ENCODE measurements at regions not wholly inside any gene's neighbourhood (a gene's known extent, or its start where the extent isn't known, plus 50 kb on each side); places are given as distances from the start of the nearest gene placed in this dataset.

DNA sequence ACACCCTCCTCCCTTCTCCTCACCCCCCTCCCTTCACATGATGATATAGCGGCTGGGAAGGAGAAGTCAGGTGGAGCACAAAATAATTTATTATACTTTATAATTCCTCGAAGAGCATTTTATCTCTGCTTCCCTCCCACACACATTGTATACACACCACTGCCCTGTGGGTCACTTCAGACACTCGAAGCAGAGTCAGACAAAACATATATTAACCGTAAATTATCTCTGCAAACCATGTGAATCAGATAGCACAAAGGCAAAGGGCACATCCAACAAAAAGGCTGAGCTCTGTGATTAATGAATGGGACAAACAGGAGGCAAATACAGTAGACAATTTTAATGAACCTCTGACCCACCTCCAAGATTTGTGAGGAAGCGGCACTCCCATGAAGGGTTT, 450.7 kb downstream of the GALC start:
- H3K4me3 ChIP-seq (ENCODE audit: low read length), result no peak overlapping the region
- no peaks in the 10 kb centered on the region for H3K36me3 ChIP-seq (ENCODE audit: insufficient read depth, low read length)
- H3K27ac ChIP-seq (ENCODE audit: low read length), result no peak overlapping the region
- no peaks in the 10 kb centered on the region for H3K27me3 ChIP-seq (ENCODE audit: insufficient read depth, low read depth, low read length)
- no peak overlapping the region for H3K9ac ChIP-seq (ENCODE audit: low read length)
- no peak overlapping the region for H2AFZ ChIP-seq (ENCODE audit: low read depth, low read length)
- no peak overlapping the region for H3K4me2 ChIP-seq (ENCODE audit: low read length)
- H3K9me2 ChIP-seq (ENCODE audit: insufficient read depth, low read length), result no peaks in the 10 kb centered on the region
- no peaks in the 10 kb centered on the region for H3F3A ChIP-seq (ENCODE audit: insufficient read depth, low read length, poor library complexity, severe bottlenecking)
- TF ChIP-seq RAD21 (conservative IDR thresholded peaks at IDR 0.05), result no peak
- TF ChIP-seq POLR2AphosphoS5 (IDR thresholded peaks at IDR 0.05), result no peak
- TF ChIP-seq EP300 (conservative IDR thresholded peaks at IDR 0.05; ENCODE audit: poor library complexity, severe bottlenecking), result no peak
- TF ChIP-seq SMC3 (conservative IDR thresholded peaks at IDR 0.05; ENCODE audit: poor library complexity), result no peak
- TF ChIP-seq TAF1 (IDR thresholded peaks at IDR 0.05; ENCODE audit: low read depth), result no peak
- TF ChIP-seq, protein P1, sequence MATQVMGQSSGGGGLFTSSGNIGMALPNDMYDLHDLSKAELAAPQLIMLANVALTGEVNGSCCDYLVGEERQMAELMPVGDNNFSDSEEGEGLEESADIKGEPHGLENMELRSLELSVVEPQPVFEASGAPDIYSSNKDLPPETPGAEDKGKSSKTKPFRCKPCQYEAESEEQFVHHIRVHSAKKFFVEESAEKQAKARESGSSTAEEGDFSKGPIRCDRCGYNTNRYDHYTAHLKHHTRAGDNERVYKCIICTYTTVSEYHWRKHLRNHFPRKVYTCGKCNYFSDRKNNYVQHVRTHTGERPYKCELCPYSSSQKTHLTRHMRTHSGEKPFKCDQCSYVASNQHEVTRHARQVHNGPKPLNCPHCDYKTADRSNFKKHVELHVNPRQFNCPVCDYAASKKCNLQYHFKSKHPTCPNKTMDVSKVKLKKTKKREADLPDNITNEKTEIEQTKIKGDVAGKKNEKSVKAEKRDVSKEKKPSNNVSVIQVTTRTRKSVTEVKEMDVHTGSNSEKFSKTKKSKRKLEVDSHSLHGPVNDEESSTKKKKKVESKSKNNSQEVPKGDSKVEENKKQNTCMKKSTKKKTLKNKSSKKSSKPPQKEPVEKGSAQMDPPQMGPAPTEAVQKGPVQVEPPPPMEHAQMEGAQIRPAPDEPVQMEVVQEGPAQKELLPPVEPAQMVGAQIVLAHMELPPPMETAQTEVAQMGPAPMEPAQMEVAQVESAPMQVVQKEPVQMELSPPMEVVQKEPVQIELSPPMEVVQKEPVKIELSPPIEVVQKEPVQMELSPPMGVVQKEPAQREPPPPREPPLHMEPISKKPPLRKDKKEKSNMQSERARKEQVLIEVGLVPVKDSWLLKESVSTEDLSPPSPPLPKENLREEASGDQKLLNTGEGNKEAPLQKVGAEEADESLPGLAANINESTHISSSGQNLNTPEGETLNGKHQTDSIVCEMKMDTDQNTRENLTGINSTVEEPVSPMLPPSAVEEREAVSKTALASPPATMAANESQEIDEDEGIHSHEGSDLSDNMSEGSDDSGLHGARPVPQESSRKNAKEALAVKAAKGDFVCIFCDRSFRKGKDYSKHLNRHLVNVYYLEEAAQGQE (IDR thresholded peaks at IDR 0.05; ENCODE audit: borderline replicate concordance), result no peak
- no peak for TF ChIP-seq MXI1 (conservative IDR thresholded peaks at IDR 0.05; ENCODE audit: poor library complexity, severe bottlenecking)
- no peak for TF ChIP-seq EZH2 (IDR thresholded peaks at IDR 0.05; ENCODE audit: borderline replicate concordance, insufficient read depth, low read length, poor library complexity, severe bottlenecking)
- TF ChIP-seq, protein P2, sequence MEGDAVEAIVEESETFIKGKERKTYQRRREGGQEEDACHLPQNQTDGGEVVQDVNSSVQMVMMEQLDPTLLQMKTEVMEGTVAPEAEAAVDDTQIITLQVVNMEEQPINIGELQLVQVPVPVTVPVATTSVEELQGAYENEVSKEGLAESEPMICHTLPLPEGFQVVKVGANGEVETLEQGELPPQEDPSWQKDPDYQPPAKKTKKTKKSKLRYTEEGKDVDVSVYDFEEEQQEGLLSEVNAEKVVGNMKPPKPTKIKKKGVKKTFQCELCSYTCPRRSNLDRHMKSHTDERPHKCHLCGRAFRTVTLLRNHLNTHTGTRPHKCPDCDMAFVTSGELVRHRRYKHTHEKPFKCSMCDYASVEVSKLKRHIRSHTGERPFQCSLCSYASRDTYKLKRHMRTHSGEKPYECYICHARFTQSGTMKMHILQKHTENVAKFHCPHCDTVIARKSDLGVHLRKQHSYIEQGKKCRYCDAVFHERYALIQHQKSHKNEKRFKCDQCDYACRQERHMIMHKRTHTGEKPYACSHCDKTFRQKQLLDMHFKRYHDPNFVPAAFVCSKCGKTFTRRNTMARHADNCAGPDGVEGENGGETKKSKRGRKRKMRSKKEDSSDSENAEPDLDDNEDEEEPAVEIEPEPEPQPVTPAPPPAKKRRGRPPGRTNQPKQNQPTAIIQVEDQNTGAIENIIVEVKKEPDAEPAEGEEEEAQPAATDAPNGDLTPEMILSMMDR (IDR thresholded peaks at IDR 0.05; ENCODE audit: poor library complexity, severe bottlenecking), result no peak
- no peaks in the 10 kb centered on the region for H3K9me3 ChIP-seq (ENCODE audit: low read length)
- no peaks in the 10 kb centered on the region for H4K20me1 ChIP-seq (ENCODE audit: insufficient read depth)
- no peaks in the 10 kb centered on the region for H3K79me2 ChIP-seq (replicated peaks; ENCODE audit: insufficient read depth, low read length)

GRCh38 chr14:87540339-87540738, 452.6 kb downstream of the GALC start:
- Histone ChIP-seq H3K36me3 (ENCODE audit: insufficient read depth, low read length) (no peaks in the 10 kb centered on the region), H2AFZ (ENCODE audit: low read depth, low read length) (no peak overlapping the region), H3K9me3 (ENCODE audit: low read length) (no peaks in the 10 kb centered on the region), H4K20me1 (ENCODE audit: insufficient read depth) (no peaks in the 10 kb centered on the region), H3F3A (ENCODE audit: insufficient read depth, low read length, poor library complexity, severe bottlenecking) (no peaks in the 10 kb centered on the region), H3K4me2 (ENCODE audit: low read length) (no peak overlapping the region), H3K9me2 (ENCODE audit: insufficient read depth, low read length) (no peaks in the 10 kb centered on the region), H3K27me3 (ENCODE audit: insufficient read depth, low read depth, low read length) (no peaks in the 10 kb centered on the region), H3K27ac (ENCODE audit: low read length) (no peak overlapping the region), H3K79me2 (replicated peaks; ENCODE audit: insufficient read depth, low read length) (no peaks in the 10 kb centered on the region), H3K9ac (ENCODE audit: low read length) (no peak overlapping the region), H3K4me3 (ENCODE audit: low read length) (no peak overlapping the region)
- TF ChIP-seq, protein P2 (IDR thresholded peaks at IDR 0.05; ENCODE audit: poor library complexity, severe bottlenecking), result no peak
- no peak for TF ChIP-seq TAF1 (IDR thresholded peaks at IDR 0.05; ENCODE audit: low read depth)
- TF ChIP-seq, protein P1 (IDR thresholded peaks at IDR 0.05; ENCODE audit: borderline replicate concordance), result no peak
- no peak for TF ChIP-seq MXI1 (conservative IDR thresholded peaks at IDR 0.05; ENCODE audit: poor library complexity, severe bottlenecking)
- TF ChIP-seq EZH2 (IDR thresholded peaks at IDR 0.05; ENCODE audit: borderline replicate concordance, insufficient read depth, low read length, poor library complexity, severe bottlenecking), result no peak
